A549 (cell line): ENCODE measurements at regions not wholly inside any gene's neighbourhood (a gene's known extent, or its start where the extent isn't known, plus 50 kb on each side); places are given as distances from the start of the nearest gene placed in this dataset.

ENCODE experiments used
- ATAC-seq, 2 experiments: fragments of 200-7000 bp in 1 of 2; fragments of >200 bp in 1 of 2; cut with Nextera tagmentation in 1 of 2; cut with Tn5 transposase in 1 of 2; 3 replicates each; pipeline versions ENCODE4 v1.8.0 to v1.9.1; 2018 to 2020; ENCODE audit warnings: mild to moderate bottlenecking in 1 of 2, moderate library complexity in 1 of 2
- CTCF ChIA-PET: fragments of 300-600 bp; sonication (Branson Sonifier 250); formaldehyde crosslinking; extraction: SDS; loops from one replicate; lab custom pipeline; 2021; ENCODE audit warnings: antibody characterized with exemption, inconsistent platforms; lab: Yijun Ruan, JAX
- POLR2A ChIA-PET: fragments of 350-600 bp; formaldehyde crosslinking; extraction: SDS; loops from one replicate; lab custom pipeline; 2021; ENCODE audit warnings: antibody characterized with exemption, inconsistent platforms; lab: Yijun Ruan, JAX
- DNase-seq, 2 experiments: peaks; one replicate each; pipeline versions ENCODE4 v3.0.0 to v3.0.0-alpha.2; 2011 to 2016; ENCODE audit warnings: low read depth in 1 of 2, low spot score in 1 of 2
- FAIRE-seq: peaks from 2 replicates; lab custom pipeline; 2011; peaks lifted over from hg19 to GRCh38; lab: Jason Lieb, UNC
- H3K27ac ChIP-seq, 2 experiments: fragments of >200 bp; sonication (Bioruptor Twin); formaldehyde crosslinking; 3 replicates each; pipeline ENCODE4 v1.5.1; 2016 to 2017
- H3K4me1 ChIP-seq: fragments of >200 bp; sonication (Bioruptor Twin); formaldehyde crosslinking; 3 replicates; pipeline ENCODE4 v1.6.1; 2016
- H3K4me2 ChIP-seq: fragments of >200 bp; sonication (Bioruptor Twin); formaldehyde crosslinking; 3 replicates; pipeline ENCODE4 v1.6.1; 2016
- H3K4me3 ChIP-seq: fragments of >200 bp; sonication (Bioruptor Twin); formaldehyde crosslinking; 3 replicates; pipeline ENCODE4 v1.5.1; 2016
- H3K9me3 ChIP-seq: fragments of >200 bp; sonication (Bioruptor Twin); formaldehyde crosslinking; 3 replicates; pipeline ENCODE4 v1.6.1; 2016
- CBX2 ChIP-seq: fragments of 200-600 bp; sonication (generic); IDR thresholded peaks from 2 replicates; pipeline ENCODE4 v1.6.1; 2016; ENCODE audit warnings: low read depth, mild to moderate bottlenecking, borderline replicate concordance
- CBX8 ChIP-seq: fragments of 200-600 bp; sonication (generic); IDR thresholded peaks from 2 replicates; pipeline ENCODE4 v1.6.1; 2016
- CTCF ChIP-seq: fragments of >200 bp; sonication (Bioruptor Twin); formaldehyde crosslinking; IDR thresholded peaks from 3 replicates; pipeline ENCODE4 v1.5.1; 2016
- E2F6 ChIP-seq: IDR thresholded peaks from 2 replicates; pipeline ENCODE4 v1.6.1; 2012; ENCODE audit warnings: low read depth, borderline replicate concordance
- EHMT2 ChIP-seq: fragments of 200-600 bp; sonication (generic); IDR thresholded peaks from 2 replicates; pipeline ENCODE4 v1.6.1; 2016; ENCODE audit warnings: antibody characterized with exemption, low read depth, mild to moderate bottlenecking, moderate library complexity
- ELK1 ChIP-seq: fragments of 150-350 bp; IDR thresholded peaks from 2 replicates; pipeline ENCODE4 v1.6.1; 2014; ENCODE audit warnings: low read depth, mild to moderate bottlenecking, low read length
- ESRRA ChIP-seq: fragments of 150-350 bp; IDR thresholded peaks from 2 replicates; pipeline ENCODE4 v1.6.1; 2014; ENCODE audit warnings: mild to moderate bottlenecking, low read length, borderline replicate concordance
- GATA3 ChIP-seq: IDR thresholded peaks from 2 replicates; pipeline ENCODE4 v1.6.1; 2012; ENCODE audit warnings: borderline replicate concordance
- HDAC2 ChIP-seq: fragments of 200-600 bp; sonication (generic); IDR thresholded peaks from 2 replicates; pipeline ENCODE4 v1.6.1; 2016
- HEYL ChIP-seq: fragments of 250-450 bp; sonication (Bioruptor Pico); IDR thresholded peaks from 2 replicates; pipeline ENCODE4 v1.8.0; 2021; ENCODE audit warnings: mild to moderate bottlenecking, moderate library complexity
- HMGXB4 ChIP-seq: fragments of 250-450 bp; sonication (Bioruptor Pico); IDR thresholded peaks from 2 replicates; pipeline ENCODE4 v1.5.0; 2021; ENCODE audit warnings: mild to moderate bottlenecking, moderate library complexity, borderline replicate concordance
- HOXB13 ChIP-seq: fragments of 250-450 bp; sonication (Bioruptor Pico); IDR thresholded peaks from 2 replicates; pipeline ENCODE4 v1.5.0; 2020; ENCODE audit warnings: low read depth, mild to moderate bottlenecking, moderate library complexity
- HOXB5 ChIP-seq: fragments of 250-450 bp; sonication (Bioruptor Pico); IDR thresholded peaks from 2 replicates; pipeline ENCODE4 v1.5.0; 2020; ENCODE audit warnings: mild to moderate bottlenecking, moderate library complexity
- JUNB ChIP-seq: fragments of >200 bp; sonication (Bioruptor Twin); formaldehyde crosslinking; IDR thresholded peaks from 2 replicates; pipeline ENCODE4 v1.6.1; 2016
- KDM1A ChIP-seq: fragments of 200-600 bp; sonication (generic); IDR thresholded peaks from 2 replicates; pipeline ENCODE4 v1.6.1; 2016; ENCODE audit warnings: low read depth, mild to moderate bottlenecking
- KDM5A ChIP-seq: fragments of 200-600 bp; sonication (generic); IDR thresholded peaks from 2 replicates; pipeline ENCODE4 v1.6.1; 2016; ENCODE audit warnings: antibody characterized with exemption, mild to moderate bottlenecking
- MAZ ChIP-seq: fragments of 150-350 bp; IDR thresholded peaks from 2 replicates; pipeline ENCODE4 v1.6.1; 2014; ENCODE audit warnings: antibody characterized with exemption, low read depth, low read length, borderline replicate concordance
- PBX3 ChIP-seq: IDR thresholded peaks from 2 replicates; pipeline ENCODE4 v1.6.1; 2012
- RCOR1 ChIP-seq: fragments of 150-350 bp; IDR thresholded peaks from 2 replicates; pipeline ENCODE4 v1.6.1; 2014; ENCODE audit warnings: antibody characterized with exemption, low read length, low read depth
- TP53 ChIP-seq: fragments of 250-450 bp; sonication (Bioruptor Pico); IDR thresholded peaks from 2 replicates; pipeline ENCODE4 v1.5.0; 2021; ENCODE audit warnings: mild to moderate bottlenecking, moderate library complexity
- ZC3H11A ChIP-seq: fragments of 450-650 bp; IDR thresholded peaks from 2 replicates; pipeline ENCODE4 v1.6.1; 2014; ENCODE audit warnings: antibody characterized with exemption, mild to moderate bottlenecking
- ZNF302 ChIP-seq: fragments of 250-450 bp; sonication (Bioruptor Pico); IDR thresholded peaks from 2 replicates; pipeline ENCODE4 v1.9.0; 2021; ENCODE audit warnings: inconsistent platforms, mild to moderate bottlenecking, moderate library complexity
- WGBS: methylation state at CpG from one replicate; pipeline ENCODE4 v1.1.6; 2017; ENCODE audit errors: missing lambda C conversion rate; 5-methylcytosine and 5-hydroxymethylcytosine counted together

GRCh38 chr4:116959045-116959444 lies 126.3 kb downstream of the TRAM1L1 start:
- ChIA-PET CTCF (no interaction called here), POLR2A (no interaction called here)
- no peak overlapping the region for H3K4me2 ChIP-seq
- no peak overlapping the region for H3K27ac ChIP-seq
- TF ChIP-seq MAZ (no peak), CTCF (no peak), ESRRA (no peak)
- no peaks in the 10 kb centered on the region for H3K9me3 ChIP-seq
- ATAC-seq = no peak
- H3K4me3 ChIP-seq = no peak overlapping the region
- no peaks in the 10 kb centered on the region for H3K4me1 ChIP-seq
- DNase-seq = no peak
- no peak for FAIRE-seq

GRCh38 chr4:116953947-116954346 lies 131.4 kb downstream of the TRAM1L1 start:
- H3K4me3 ChIP-seq = no peak overlapping the region
- H3K9me3 ChIP-seq = no peaks in the 10 kb centered on the region
- H3K27ac ChIP-seq = no peak overlapping the region
- no peak for TF ChIP-seq HEYL
- no peak for TF ChIP-seq RCOR1
- no peak for TF ChIP-seq ZC3H11A
- no peak for TF ChIP-seq E2F6
- no peak for TF ChIP-seq CBX8
- no peak for TF ChIP-seq TP53 (CRISPR knock-in tag)
- ChIA-PET CTCF (no interaction called here), POLR2A (no interaction called here)
- 41% methylated on average over 3 of the region's 3 CpGs for WGBS
- ATAC-seq (no peak), DNase-seq (no peak), FAIRE-seq (no peak)
- H3K4me2 ChIP-seq = no peak overlapping the region
- H3K4me1 ChIP-seq = no peaks in the 10 kb centered on the region

- whole genome bisulfite sequencing = 2% methylated on average over 5 of the region's 5 CpGs
- CTCF ChIA-PET = interaction anchor here (0.6 kb wide), 1 partner anchor 26 kb away, joined by 3 read pairs; no protein-coding TSS in a partner anchor
- POLR2A ChIA-PET = no interaction called here
- FAIRE-seq = no peak
- Histone ChIP-seq H3K4me1 (no peaks in the 10 kb centered on the region), H3K4me3 (no peak overlapping the region), H3K27ac (no peak overlapping the region), H3K9me3 (no peaks in the 10 kb centered on the region), H3K4me2 (no peak overlapping the region)
- DNase-seq = no peak
- no peak for TF ChIP-seq HMGXB4
- no peak for TF ChIP-seq HOXB13 (CRISPR knock-in tag)
- TF ChIP-seq KDM5A = no peak
- no peak for TF ChIP-seq HDAC2
- no peak for TF ChIP-seq PBX3
- TF ChIP-seq KDM1A = no peak
- TF ChIP-seq EHMT2 = no peak
- no peak for TF ChIP-seq JUNB
- TF ChIP-seq GATA3 = no peak
- TF ChIP-seq ZC3H11A = no peak
- no peak for TF ChIP-seq CBX2
- no peak for TF ChIP-seq ZNF302 (CRISPR knock-in tag)
- TF ChIP-seq ELK1 = no peak
- no peak for TF ChIP-seq HOXB5
- ATAC-seq = no peak
These were observed 132.7 kb downstream of the TRAM1L1 start for GRCh38 chr4:116952530-116953136.
